ENCODE measurements at regions not wholly inside any gene's neighbourhood (a gene's known extent, or its start where the extent isn't known, plus 50 kb on each side); places are given as distances from the start of the nearest gene placed in this dataset.
A peak's percentile ranks its signal among the peaks of the same experiment; 100 is the strongest.

DNA sequence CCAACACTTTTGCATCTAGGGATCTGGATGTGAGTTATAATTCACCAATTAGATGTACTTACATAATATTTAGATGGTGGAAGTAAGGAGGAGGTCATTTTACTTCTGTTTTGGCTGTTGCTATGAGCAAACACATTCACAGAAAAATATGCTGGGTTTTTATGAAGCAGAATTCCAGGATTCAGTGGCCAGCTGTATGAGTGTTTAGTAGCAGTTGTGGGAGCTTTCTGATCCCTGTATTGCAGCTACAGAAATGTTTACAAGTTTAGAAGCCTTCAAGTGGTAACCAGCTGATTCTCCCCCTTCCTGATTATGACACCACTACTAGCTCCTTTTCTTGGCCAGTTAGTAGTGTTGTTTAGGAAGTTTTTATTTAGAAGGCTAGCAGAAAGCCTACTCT, 177.0 kb downstream of the TENT5A start:
- Histone ChIP-seq H3K9me3 (ENCODE audit: control insufficient read depth in 4 of 4, low read length in 3 of 4) (peaks cover 0 to 2% (median 0%) of the 10 kb centered on the region in 4 donors), H3K27ac (ENCODE audit: low read depth in 1 of 2, low read length in 2 of 2) (no peak overlapping the region), H3K4me1 (ENCODE audit: control insufficient read depth in 4 of 4, insufficient read depth in 4 of 4, low read length in 3 of 4) (no peaks in the 10 kb centered on the region), H3K4me3 (ENCODE audit: low read depth in 1 of 3, low read length in 3 of 3) (no peak overlapping the region), H3K9ac (ENCODE audit: low read depth in 1 of 2, low read length in 2 of 2) (no peak overlapping the region), H3K36me3 (ENCODE audit: control insufficient read depth in 4 of 4, insufficient read depth in 3 of 4, low read depth in 1 of 4, low read length in 3 of 4) (no peaks in the 10 kb centered on the region), H3K27me3 (ENCODE audit: control insufficient read depth in 4 of 4, insufficient read depth in 4 of 4, low read length in 3 of 4) (no peaks in the 10 kb centered on the region)
- no peak for DNase-seq (ENCODE audit: low spot score)
- TF ChIP-seq FOXA1 (IDR thresholded peaks at IDR 0.05) (no peak), RAD21 (IDR thresholded peaks at IDR 0.05) (no peak), RXRA (IDR thresholded peaks at IDR 0.05) (no peak), GABPA (IDR thresholded peaks at IDR 0.05 in 1 of 2, conservative IDR thresholded peaks at IDR 0.05 in 1 of 2) (no peak), EGR1 (IDR thresholded peaks at IDR 0.05; ENCODE audit: low read depth in 2 of 2) (no peak), SP1 (IDR thresholded peaks at IDR 0.05) (no peak)
- TF ChIP-seq, protein P1, sequence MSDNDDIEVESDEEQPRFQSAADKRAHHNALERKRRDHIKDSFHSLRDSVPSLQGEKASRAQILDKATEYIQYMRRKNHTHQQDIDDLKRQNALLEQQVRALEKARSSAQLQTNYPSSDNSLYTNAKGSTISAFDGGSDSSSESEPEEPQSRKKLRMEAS (IDR thresholded peaks at IDR 0.05), result no peak
- TF ChIP-seq, protein P2, sequence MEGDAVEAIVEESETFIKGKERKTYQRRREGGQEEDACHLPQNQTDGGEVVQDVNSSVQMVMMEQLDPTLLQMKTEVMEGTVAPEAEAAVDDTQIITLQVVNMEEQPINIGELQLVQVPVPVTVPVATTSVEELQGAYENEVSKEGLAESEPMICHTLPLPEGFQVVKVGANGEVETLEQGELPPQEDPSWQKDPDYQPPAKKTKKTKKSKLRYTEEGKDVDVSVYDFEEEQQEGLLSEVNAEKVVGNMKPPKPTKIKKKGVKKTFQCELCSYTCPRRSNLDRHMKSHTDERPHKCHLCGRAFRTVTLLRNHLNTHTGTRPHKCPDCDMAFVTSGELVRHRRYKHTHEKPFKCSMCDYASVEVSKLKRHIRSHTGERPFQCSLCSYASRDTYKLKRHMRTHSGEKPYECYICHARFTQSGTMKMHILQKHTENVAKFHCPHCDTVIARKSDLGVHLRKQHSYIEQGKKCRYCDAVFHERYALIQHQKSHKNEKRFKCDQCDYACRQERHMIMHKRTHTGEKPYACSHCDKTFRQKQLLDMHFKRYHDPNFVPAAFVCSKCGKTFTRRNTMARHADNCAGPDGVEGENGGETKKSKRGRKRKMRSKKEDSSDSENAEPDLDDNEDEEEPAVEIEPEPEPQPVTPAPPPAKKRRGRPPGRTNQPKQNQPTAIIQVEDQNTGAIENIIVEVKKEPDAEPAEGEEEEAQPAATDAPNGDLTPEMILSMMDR (IDR thresholded peaks at IDR 0.05; ENCODE audit: low read depth, low read length, missing input control), result no peak

DNA sequence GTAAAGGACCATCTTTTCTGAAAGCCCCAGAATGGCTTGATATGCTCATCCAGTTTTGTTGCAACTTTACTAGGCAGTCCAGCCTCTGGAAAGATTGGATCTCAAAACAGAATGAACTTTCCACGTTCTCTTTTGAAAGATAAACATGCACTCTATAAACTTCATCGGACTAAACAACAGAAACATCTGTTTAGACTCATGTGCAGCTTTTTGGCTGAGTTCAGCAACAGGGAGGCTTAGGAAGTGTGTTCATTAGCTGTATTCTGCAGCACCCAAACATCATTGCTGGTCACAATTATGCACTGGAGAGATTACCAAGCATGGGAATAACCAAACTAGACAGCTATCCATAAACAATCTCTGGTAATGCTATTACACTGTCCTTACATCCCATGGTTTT, 180.5 kb downstream of the TENT5A start:
- Histone ChIP-seq H3K4me1 (ENCODE audit: control insufficient read depth in 4 of 4, insufficient read depth in 4 of 4, low read length in 3 of 4) (no peaks in the 10 kb centered on the region), H3K9me3 (ENCODE audit: control insufficient read depth in 4 of 4, low read length in 3 of 4) (peaks cover 0 to 2% (median 0%) of the 10 kb centered on the region in 4 donors), H3K36me3 (ENCODE audit: control insufficient read depth in 4 of 4, insufficient read depth in 3 of 4, low read depth in 1 of 4, low read length in 3 of 4) (no peaks in the 10 kb centered on the region), H3K4me3 (ENCODE audit: low read depth in 1 of 3, low read length in 3 of 3) (no peak overlapping the region), H3K9ac (ENCODE audit: low read depth in 1 of 2, low read length in 2 of 2) (no peak overlapping the region), H3K27ac (ENCODE audit: low read depth in 1 of 2, low read length in 2 of 2) (no peak overlapping the region), H3K27me3 (ENCODE audit: control insufficient read depth in 4 of 4, insufficient read depth in 4 of 4, low read length in 3 of 4) (no peaks in the 10 kb centered on the region)
- DNase-seq (ENCODE audit: low spot score), result no peak
- WGBS, result 56% methylated on average over 2 of the region's 2 CpGs
- peak in 1 of 2 donors; percentile 31 for TF ChIP-seq RXRA (IDR thresholded peaks at IDR 0.05)
- TF ChIP-seq, protein P3, sequence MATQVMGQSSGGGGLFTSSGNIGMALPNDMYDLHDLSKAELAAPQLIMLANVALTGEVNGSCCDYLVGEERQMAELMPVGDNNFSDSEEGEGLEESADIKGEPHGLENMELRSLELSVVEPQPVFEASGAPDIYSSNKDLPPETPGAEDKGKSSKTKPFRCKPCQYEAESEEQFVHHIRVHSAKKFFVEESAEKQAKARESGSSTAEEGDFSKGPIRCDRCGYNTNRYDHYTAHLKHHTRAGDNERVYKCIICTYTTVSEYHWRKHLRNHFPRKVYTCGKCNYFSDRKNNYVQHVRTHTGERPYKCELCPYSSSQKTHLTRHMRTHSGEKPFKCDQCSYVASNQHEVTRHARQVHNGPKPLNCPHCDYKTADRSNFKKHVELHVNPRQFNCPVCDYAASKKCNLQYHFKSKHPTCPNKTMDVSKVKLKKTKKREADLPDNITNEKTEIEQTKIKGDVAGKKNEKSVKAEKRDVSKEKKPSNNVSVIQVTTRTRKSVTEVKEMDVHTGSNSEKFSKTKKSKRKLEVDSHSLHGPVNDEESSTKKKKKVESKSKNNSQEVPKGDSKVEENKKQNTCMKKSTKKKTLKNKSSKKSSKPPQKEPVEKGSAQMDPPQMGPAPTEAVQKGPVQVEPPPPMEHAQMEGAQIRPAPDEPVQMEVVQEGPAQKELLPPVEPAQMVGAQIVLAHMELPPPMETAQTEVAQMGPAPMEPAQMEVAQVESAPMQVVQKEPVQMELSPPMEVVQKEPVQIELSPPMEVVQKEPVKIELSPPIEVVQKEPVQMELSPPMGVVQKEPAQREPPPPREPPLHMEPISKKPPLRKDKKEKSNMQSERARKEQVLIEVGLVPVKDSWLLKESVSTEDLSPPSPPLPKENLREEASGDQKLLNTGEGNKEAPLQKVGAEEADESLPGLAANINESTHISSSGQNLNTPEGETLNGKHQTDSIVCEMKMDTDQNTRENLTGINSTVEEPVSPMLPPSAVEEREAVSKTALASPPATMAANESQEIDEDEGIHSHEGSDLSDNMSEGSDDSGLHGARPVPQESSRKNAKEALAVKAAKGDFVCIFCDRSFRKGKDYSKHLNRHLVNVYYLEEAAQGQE (IDR thresholded peaks at IDR 0.05), result no peak

- DNase-seq (ENCODE audit: low spot score), result no peak
- H3K27ac ChIP-seq (ENCODE audit: low read depth in 1 of 2, low read length in 2 of 2), result no peak overlapping the region
Measured at GRCh38 chr6:81570681-81571080, 181.8 kb downstream of the TENT5A start.

More at GRCh38 chr6:81570681-81571080, 181.8 kb downstream of the TENT5A start:
- 85% methylated on average over 1 of the region's 1 CpG for WGBS
- H3K36me3 ChIP-seq (ENCODE audit: control insufficient read depth in 4 of 4, insufficient read depth in 3 of 4, low read depth in 1 of 4, low read length in 3 of 4), result no peaks in the 10 kb centered on the region
- peaks cover 0 to 2% (median 0%) of the 10 kb centered on the region in 4 donors for H3K9me3 ChIP-seq (ENCODE audit: control insufficient read depth in 4 of 4, low read length in 3 of 4)
- no peak overlapping the region for H3K9ac ChIP-seq (ENCODE audit: low read depth in 1 of 2, low read length in 2 of 2)
- H3K4me1 ChIP-seq (ENCODE audit: control insufficient read depth in 4 of 4, insufficient read depth in 4 of 4, low read length in 3 of 4), result no peaks in the 10 kb centered on the region
- TF ChIP-seq GABPA (IDR thresholded peaks at IDR 0.05 in 1 of 2, conservative IDR thresholded peaks at IDR 0.05 in 1 of 2) (no peak), EGR1 (IDR thresholded peaks at IDR 0.05; ENCODE audit: low read depth in 2 of 2) (no peak), RXRA (IDR thresholded peaks at IDR 0.05) (no peak), HNF4A (conservative IDR thresholded peaks at IDR 0.05) (no peak), YY1 (IDR thresholded peaks at IDR 0.05) (no peak), HNF4G (IDR thresholded peaks at IDR 0.05) (no peak), SP1 (IDR thresholded peaks at IDR 0.05) (no peak)
- TF ChIP-seq, protein P1 (IDR thresholded peaks at IDR 0.05), result no peak
- no peak overlapping the region for H3K4me3 ChIP-seq (ENCODE audit: low read depth in 1 of 3, low read length in 3 of 3)
- H3K27me3 ChIP-seq (ENCODE audit: control insufficient read depth in 4 of 4, insufficient read depth in 4 of 4, low read length in 3 of 4), result no peaks in the 10 kb centered on the region
